HG02884 (cell line): ENCODE measurements at regions not wholly inside any gene's neighbourhood (a gene's known extent, or its start where the extent isn't known, plus 50 kb on each side); places are given as distances from the start of the nearest gene placed in this dataset.
"Not testable (repeated sequence)": the region's sequence is repeated elsewhere in the genome, so short reads cannot be mapped to it uniquely, and the experiment has no call there.

Experiments
- ATAC-seq: cut with Tn5 transposase; IDR thresholded peaks from one replicate; pipeline ENCODE4 v1.9.1; 2021; ENCODE audit warnings: mild to moderate bottlenecking, moderate library complexity; ENCODE audit not compliant: unreplicated experiment

- ATAC-seq: no peak
These were observed 1306.6 kb downstream of the FSCB start for GRCh38 chr14:43200519-43200918.

GRCh38 chr14:43198465-43198864, 1308.6 kb downstream of the FSCB start:
- ATAC-seq: no peak

GRCh38 chr14:43184540-43184939, 1322.5 kb downstream of the FSCB start:
- ATAC-seq: no peak

- no peak for ATAC-seq
These were observed 1323.2 kb downstream of the FSCB start for GRCh38 chr14:43183916-43184315.

GRCh38 chr14:43175896-43176295, 1331.2 kb downstream of the FSCB start:
- no peak for ATAC-seq

- no peak for ATAC-seq
These were observed 1334.1 kb downstream of the FSCB start for GRCh38 chr14:43172899-43173548.

- no peak for ATAC-seq
These were observed 1337.4 kb downstream of the FSCB start for GRCh38 chr14:43169722-43170121.

- no peak for ATAC-seq
These were observed 1338.6 kb downstream of the FSCB start for GRCh38 chr14:43168371-43168925.

- ATAC-seq: no peak
These were observed 1340.9 kb downstream of the FSCB start for GRCh38 chr14:43166163-43166562.

- ATAC-seq: no peak
These were observed 1341.4 kb downstream of the FSCB start for GRCh38 chr14:43165651-43166050.

GRCh38 chr14:43161477-43161876, 1345.6 kb downstream of the FSCB start:
- no peak for ATAC-seq

GRCh38 chr14:43157661-43158060, 1349.4 kb downstream of the FSCB start:
- ATAC-seq: no peak

GRCh38 chr14:43155924-43156323, 1351.2 kb downstream of the FSCB start:
- ATAC-seq: no peak

- no peak for ATAC-seq
These were observed 1351.8 kb downstream of the FSCB start for GRCh38 chr14:43155258-43155657.

GRCh38 chr14:43147485-43147884, 1359.6 kb downstream of the FSCB start:
- no peak for ATAC-seq

GRCh38 chr14:43145361-43145760, 1361.7 kb downstream of the FSCB start:
- ATAC-seq: no peak

GRCh38 chr14:43143106-43143505, 1364.0 kb downstream of the FSCB start:
- ATAC-seq: no peak

GRCh38 chr14:43141636-43142191, 1365.4 kb downstream of the FSCB start:
- ATAC-seq: no peak

GRCh38 chr14:43140453-43140852, 1366.6 kb downstream of the FSCB start:
- ATAC-seq: no peak

GRCh38 chr14:43135877-43136411, 1371.1 kb downstream of the FSCB start:
- no peak for ATAC-seq

- no peak for ATAC-seq
These were observed 1374.6 kb downstream of the FSCB start for GRCh38 chr14:43132441-43132840.

GRCh38 chr14:43128429-43128828, 1378.7 kb downstream of the FSCB start:
- ATAC-seq: not testable (repeated sequence)
